Adrenal gland (tissue), 9 donors: ENCODE measurements at regions not wholly inside any gene's neighbourhood (a gene's known extent, or its start where the extent isn't known, plus 50 kb on each side); places are given as distances from the start of the nearest gene placed in this dataset.

ENCODE experiments used
- DNase-seq, 7 donors: peaks; one replicate each; pipeline ENCODE4 v3.0.0-alpha.2; 2019 to 2020
- H3K27ac ChIP-seq, 5 donors: fragments of 200-600 bp; sonication (generic) in 4 of 5; 1 replicate in 3 of 5; 2 replicates in 2 of 5; pipeline versions ENCODE4 v1.5.1 to v1.8.0; 2016 to 2020; ENCODE audit warnings: mild to moderate bottlenecking in 1 of 5
- H3K27me3 ChIP-seq: fragments of 200-600 bp; 2 replicates; pipeline ENCODE4 v1.8.0; 2021
- H3K36me3 ChIP-seq, 2 donors: fragments of 200-600 bp; replicated peaks in 1 of 2; 1 replicate in 1 of 2; 2 replicates in 1 of 2; pipeline versions ENCODE4 v1.5.1 to v1.8.0; 2018 to 2022
- H3K4me1 ChIP-seq, 2 donors: fragments of 200-600 bp; replicated peaks in 1 of 2; 1 replicate in 1 of 2; 2 replicates in 1 of 2; pipeline versions ENCODE4 v1.5.1 to v1.8.0; 2018 to 2021
- H3K4me3 ChIP-seq, 4 donors: fragments of 200-600 bp; sonication (generic) in 3 of 4; one replicate each; pipeline ENCODE4 v1.5.1; 2016 to 2018
- H3K9me3 ChIP-seq, 3 donors: fragments of 200-600 bp; sonication (generic) in 1 of 3; replicated peaks in 1 of 3; 1 replicate in 2 of 3; 2 replicates in 1 of 3; pipeline versions ENCODE4 v1.5.1 to v1.8.0; 2016 to 2021
- POLR2A ChIP-seq, 2 donors: fragments of 450-650 bp; IDR thresholded peaks; one replicate each; pipeline ENCODE4 v1.6.1; 2017; ENCODE audit warnings: antibody characterized with exemption in 2 of 2, mild to moderate bottlenecking in 2 of 2, moderate library complexity in 1 of 2
- WGBS, 4 donors: extraction: QIAGEN DNeasy Blood & Tissue Kit in 2 of 4; methylation state at CpG; one replicate each; pipeline versions ENCODE4 v1.1.5 to v1.1.7; 2013 to 2017; 5-methylcytosine and 5-hydroxymethylcytosine counted together
- intact Hi-C, 2 donors: fragments of 100-400 bp; cut with DNase I; formaldehyde crosslinking; loops; one replicate each; pipeline versions ENCODE4 v1.14.1 to v1.15.0; 2022 to 2023
- TF ChIP-seq, protein P1 (sequence below), 6 experiments: fragments of 450-650 bp in 4 of 6; fragments of 200-600 bp in 2 of 6; sonication (generic) in 1 of 6; IDR thresholded peaks; 1 replicate in 5 of 6; 2 replicates in 1 of 6; pipeline versions ENCODE4 v1.5.1 to v1.8.0; 2016 to 2021; ENCODE audit warnings: antibody characterized with exemption in 6 of 6, mild to moderate bottlenecking in 2 of 6, moderate library complexity in 1 of 6
- donor health status: healthy with polysubstance abuse.
- donor health status: Bipolar disorder and iron deficiency.
- donor health status: DM: yes; HTN: yes; CAD: no.
- donor health status: DM: no; HTN: no; CAD: no.
- donor health status: DM: no; HTN: no; CAD: no.

DNA sequence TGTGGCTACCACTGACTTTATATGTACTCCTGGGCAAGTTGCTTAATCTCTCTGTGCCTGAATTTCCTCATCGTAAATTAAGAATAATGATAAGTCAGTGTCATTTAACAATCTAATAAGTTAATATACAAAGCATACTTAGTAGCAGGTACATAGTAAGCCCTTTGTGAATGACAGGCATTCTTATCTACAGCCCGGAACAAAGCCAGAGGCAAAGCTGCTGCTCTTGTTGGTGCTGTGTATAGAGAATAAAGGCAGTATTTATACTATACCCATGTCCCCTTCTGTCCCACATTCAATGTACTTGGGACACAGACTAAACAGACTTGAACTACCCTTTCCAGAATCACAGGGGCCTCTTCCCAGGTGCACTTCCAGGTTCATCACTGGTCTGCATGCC is 229.7 kb upstream of the NCAM1 start:
- Histone ChIP-seq H3K36me3 (no peaks in the 10 kb centered on the region), H3K9me3 (no peaks in the 10 kb centered on the region), H3K27ac (no peak overlapping the region), H3K4me1 (no peaks in the 10 kb centered on the region), H3K4me3 (no peak overlapping the region), H3K27me3 (no peaks in the 10 kb centered on the region)
- TF ChIP-seq, protein P1, sequence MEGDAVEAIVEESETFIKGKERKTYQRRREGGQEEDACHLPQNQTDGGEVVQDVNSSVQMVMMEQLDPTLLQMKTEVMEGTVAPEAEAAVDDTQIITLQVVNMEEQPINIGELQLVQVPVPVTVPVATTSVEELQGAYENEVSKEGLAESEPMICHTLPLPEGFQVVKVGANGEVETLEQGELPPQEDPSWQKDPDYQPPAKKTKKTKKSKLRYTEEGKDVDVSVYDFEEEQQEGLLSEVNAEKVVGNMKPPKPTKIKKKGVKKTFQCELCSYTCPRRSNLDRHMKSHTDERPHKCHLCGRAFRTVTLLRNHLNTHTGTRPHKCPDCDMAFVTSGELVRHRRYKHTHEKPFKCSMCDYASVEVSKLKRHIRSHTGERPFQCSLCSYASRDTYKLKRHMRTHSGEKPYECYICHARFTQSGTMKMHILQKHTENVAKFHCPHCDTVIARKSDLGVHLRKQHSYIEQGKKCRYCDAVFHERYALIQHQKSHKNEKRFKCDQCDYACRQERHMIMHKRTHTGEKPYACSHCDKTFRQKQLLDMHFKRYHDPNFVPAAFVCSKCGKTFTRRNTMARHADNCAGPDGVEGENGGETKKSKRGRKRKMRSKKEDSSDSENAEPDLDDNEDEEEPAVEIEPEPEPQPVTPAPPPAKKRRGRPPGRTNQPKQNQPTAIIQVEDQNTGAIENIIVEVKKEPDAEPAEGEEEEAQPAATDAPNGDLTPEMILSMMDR (IDR thresholded peaks at IDR 0.05) = no peak
- no peak for TF ChIP-seq POLR2A (IDR thresholded peaks at IDR 0.05)
- intact Hi-C loops = no loop called here
- DNase-seq = no peak
- 76 to 81% (median 77%) methylated on average over 2 of the region's 2 CpGs for WGBS, 4 donors

DNA sequence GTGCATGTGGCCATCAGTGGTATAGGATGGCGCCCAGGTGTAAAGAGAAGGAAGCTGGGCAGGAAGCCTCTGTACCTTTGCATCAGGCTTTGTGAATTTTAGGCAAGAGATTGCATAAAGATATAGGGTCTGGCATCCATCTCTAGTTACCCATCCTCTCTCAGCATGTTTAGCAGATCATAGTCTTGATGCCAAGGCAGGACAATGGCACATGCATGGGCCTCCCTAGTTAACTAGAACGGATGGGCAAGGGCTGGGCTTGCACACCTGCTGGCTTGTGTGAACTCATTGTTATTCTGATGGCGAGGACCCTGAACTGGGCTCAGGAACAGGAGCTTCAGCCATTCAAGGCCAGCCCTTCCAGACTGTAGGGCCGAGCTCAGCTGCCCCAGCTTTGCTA is 229.2 kb upstream of the NCAM1 start:
- intact Hi-C loops = no loop called here

DNA sequence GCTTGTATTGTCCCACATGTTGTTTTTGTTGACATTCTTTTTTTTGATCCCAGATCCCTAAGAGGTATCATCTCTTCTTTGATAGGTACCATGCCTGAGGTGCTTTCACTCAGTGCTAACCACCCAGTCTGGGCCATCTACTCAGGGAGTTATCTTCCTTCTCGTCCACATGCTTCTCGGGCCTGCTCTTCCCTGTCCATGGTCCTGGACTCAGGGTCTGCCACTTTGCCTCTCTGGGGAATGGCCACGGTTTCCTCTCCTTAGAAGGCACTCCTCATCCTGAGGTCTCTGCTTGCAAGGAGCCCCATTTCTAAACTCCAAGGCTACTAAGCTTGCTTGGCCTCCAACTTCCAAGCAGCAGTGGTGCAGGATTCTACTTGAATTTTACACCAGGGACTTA is 227.0 kb upstream of the NCAM1 start:
- 9 to 24% (median 18%) methylated on average over 3 of the region's 3 CpGs for WGBS, 4 donors
- intact Hi-C loops = no loop called here
- Histone ChIP-seq H3K27ac (no peak overlapping the region), H3K36me3 (no peaks in the 10 kb centered on the region), H3K4me1 (no peaks in the 10 kb centered on the region), H3K9me3 (no peaks in the 10 kb centered on the region), H3K4me3 (no peak overlapping the region), H3K27me3 (no peaks in the 10 kb centered on the region)
- TF ChIP-seq POLR2A (IDR thresholded peaks at IDR 0.05) = no peak
- TF ChIP-seq, protein P1 (IDR thresholded peaks at IDR 0.05) = no peak
- DNase-seq = peak in 5 of 7 donors; percentile 16 to 36 (median 32)

More for the DNA sequence above, 229.2 kb upstream of the NCAM1 start:
- Histone ChIP-seq H3K4me1 (no peaks in the 10 kb centered on the region), H3K27ac (no peak overlapping the region), H3K36me3 (no peaks in the 10 kb centered on the region), H3K9me3 (no peaks in the 10 kb centered on the region), H3K4me3 (no peak overlapping the region), H3K27me3 (no peaks in the 10 kb centered on the region)
- DNase-seq = no peak
- 55 to 97% (median 67%) methylated on average over 2 to 4 of the region's 4 CpGs for WGBS, 4 donors
- TF ChIP-seq, protein P1 (IDR thresholded peaks at IDR 0.05) = no peak
- no peak for TF ChIP-seq POLR2A (IDR thresholded peaks at IDR 0.05)

DNA sequence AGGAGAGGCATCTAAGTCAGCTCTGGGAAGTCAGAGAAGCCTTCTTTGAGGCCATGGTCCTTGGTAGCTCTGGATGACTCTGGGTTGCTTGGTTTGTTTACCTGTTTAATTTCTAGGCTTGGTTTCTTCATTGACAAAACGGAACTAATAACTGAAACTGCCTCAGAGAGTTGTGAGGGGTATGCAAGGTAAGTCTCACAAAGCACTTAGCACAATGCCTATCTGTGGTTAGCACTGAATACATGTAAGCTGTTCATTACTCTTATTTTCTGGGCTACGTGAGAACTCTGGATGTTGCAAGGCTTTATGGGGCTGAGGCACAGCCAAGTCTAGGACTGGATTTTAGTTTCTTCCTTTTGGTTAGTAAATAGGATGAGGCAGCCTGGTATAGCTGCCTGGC is 225.8 kb upstream of the NCAM1 start:
- TF ChIP-seq POLR2A (IDR thresholded peaks at IDR 0.05) = no peak
- TF ChIP-seq, protein P1 (IDR thresholded peaks at IDR 0.05) = no peak
- intact Hi-C loops = no loop called here
- Histone ChIP-seq H3K4me1 (no peaks in the 10 kb centered on the region), H3K9me3 (no peaks in the 10 kb centered on the region), H3K27me3 (no peaks in the 10 kb centered on the region), H3K36me3 (no peaks in the 10 kb centered on the region), H3K27ac (no peak overlapping the region), H3K4me3 (no peak overlapping the region)
- no peak for DNase-seq
- WGBS, 4 donors = 53 to 70% (median 67%) methylated on average over 2 of the region's 2 CpGs
